SJSA1 (cell line): ENCODE measurements at regions not wholly inside any gene's neighbourhood (a gene's known extent, or its start where the extent isn't known, plus 50 kb on each side); places are given as distances from the start of the nearest gene placed in this dataset.

Source experiments
- DNase-seq, 2 experiments: peaks; one replicate each; pipeline ENCODE4 v3.0.0-alpha.2; 2015 to 2020; ENCODE audit warnings: low spot score in 2 of 2, low read depth in 1 of 2
- H3K27ac ChIP-seq: fragments of 250-450 bp; sonication (Bioruptor Pico); 2 replicates; pipeline ENCODE4 v1.5.1; 2020; ENCODE audit warnings: mild to moderate bottlenecking, moderate library complexity
- H3K27me3 ChIP-seq: fragments of 250-450 bp; sonication (Bioruptor Pico); replicated peaks from 2 replicates; pipeline ENCODE4 v1.5.1; 2020; ENCODE audit warnings: mild to moderate bottlenecking, moderate library complexity
- H3K36me3 ChIP-seq: fragments of 250-450 bp; sonication (Bioruptor Pico); 2 replicates; pipeline ENCODE4 v1.5.1; 2020; ENCODE audit warnings: mild to moderate bottlenecking
- H3K4me1 ChIP-seq: fragments of 250-450 bp; sonication (Bioruptor Pico); replicated peaks from 2 replicates; pipeline ENCODE4 v1.6.1; 2021; ENCODE audit warnings: mild to moderate bottlenecking
- H3K4me3 ChIP-seq: fragments of 250-450 bp; sonication (Bioruptor Pico); 2 replicates; pipeline ENCODE4 v1.5.1; 2020; ENCODE audit warnings: mild to moderate bottlenecking
- H3K9me3 ChIP-seq: fragments of 250-450 bp; sonication (Bioruptor Pico); replicated peaks from 2 replicates; pipeline ENCODE4 v1.5.1; 2020; ENCODE audit warnings: mild to moderate bottlenecking

- no peak for DNase-seq
- H3K9me3 ChIP-seq, result no peaks in the 10 kb centered on the region; the same call in 1 of the 2 replicates
- no peak overlapping the region for H3K4me3 ChIP-seq
- no peaks in the 10 kb centered on the region for H3K36me3 ChIP-seq
- H3K4me1 ChIP-seq, result no peaks in the 10 kb centered on the region
- H3K27ac ChIP-seq, result no peak overlapping the region
- H3K27me3 ChIP-seq, result no peaks in the 10 kb centered on the region
Observed at GRCh38 chr5:163172540-163173338, 264.7 kb upstream of the CCNG1 start.

- Histone ChIP-seq H3K4me3 (no peak overlapping the region), H3K9me3 (no peaks in the 10 kb centered on the region), H3K27me3 (no peaks in the 10 kb centered on the region), H3K27ac (no peak overlapping the region), H3K36me3 (no peaks in the 10 kb centered on the region), H3K4me1 (no peaks in the 10 kb centered on the region)
- DNase-seq, result no peak
Observed at GRCh38 chr5:163177971-163178370, 259.4 kb upstream of the CCNG1 start.

GRCh38 chr5:163185315-163185714 lies 252.1 kb upstream of the CCNG1 start:
- no peak for DNase-seq
- H3K4me3 ChIP-seq, result no peak overlapping the region
- no peaks in the 10 kb centered on the region for H3K36me3 ChIP-seq
- 0 out of 2 replicates have a peak, but pooled peaks cover 12% of the 10 kb centered on the region for H3K9me3 ChIP-seq
- H3K4me1 ChIP-seq, result no peaks in the 10 kb centered on the region
- no peaks in the 10 kb centered on the region for H3K27me3 ChIP-seq
- H3K27ac ChIP-seq, result no peak overlapping the region

GRCh38 chr5:163189023-163189553 lies 248.3 kb upstream of the CCNG1 start:
- Histone ChIP-seq H3K36me3 (no peaks in the 10 kb centered on the region), H3K27me3 (no peaks in the 10 kb centered on the region), H3K4me1 (no peaks in the 10 kb centered on the region)

GRCh38 chr5:163190283-163190682 lies 247.1 kb upstream of the CCNG1 start:
- Histone ChIP-seq H3K4me1 (no peaks in the 10 kb centered on the region), H3K36me3 (no peaks in the 10 kb centered on the region), H3K27me3 (no peaks in the 10 kb centered on the region), H3K9me3 (peaks cover 9% of the 10 kb centered on the region; the same call in 1 of the 2 replicates), H3K4me3 (no peak overlapping the region), H3K27ac (no peak overlapping the region)
- DNase-seq, result no peak

More at GRCh38 chr5:163189023-163189553, 248.3 kb upstream of the CCNG1 start:
- DNase-seq, result no peak
- Histone ChIP-seq H3K4me3 (no peak overlapping the region), H3K27ac (no peak overlapping the region), H3K9me3 (peaks cover 12% of the 10 kb centered on the region; the same call in 1 of the 2 replicates)

- Histone ChIP-seq H3K27me3 (no peaks in the 10 kb centered on the region), H3K36me3 (no peaks in the 10 kb centered on the region), H3K4me1 (no peaks in the 10 kb centered on the region), H3K9me3 (peaks cover 6% of the 10 kb centered on the region; the same call in 1 of the 2 replicates), H3K4me3 (no peak overlapping the region), H3K27ac (no peak overlapping the region)
- DNase-seq, result no peak
Observed at GRCh38 chr5:163190784-163191183, 246.6 kb upstream of the CCNG1 start.

GRCh38 chr5:163193886-163194285 lies 243.5 kb upstream of the CCNG1 start:
- no peak for DNase-seq
- H3K4me1 ChIP-seq, result no peaks in the 10 kb centered on the region
- no peak overlapping the region for H3K4me3 ChIP-seq
- H3K36me3 ChIP-seq, result no peaks in the 10 kb centered on the region
- no peak overlapping the region for H3K27ac ChIP-seq
- no peaks in the 10 kb centered on the region for H3K27me3 ChIP-seq
- no peaks in the 10 kb centered on the region; the same call in 1 of the 2 replicates for H3K9me3 ChIP-seq

GRCh38 chr5:163205645-163206044 lies 231.8 kb upstream of the CCNG1 start:
- no peak for DNase-seq
- Histone ChIP-seq H3K4me3 (no peak overlapping the region), H3K4me1 (no peaks in the 10 kb centered on the region), H3K27me3 (no peaks in the 10 kb centered on the region), H3K9me3 (peaks cover 14% of the 10 kb centered on the region), H3K27ac (no peak overlapping the region), H3K36me3 (no peaks in the 10 kb centered on the region)

- no peak for DNase-seq
- no peaks in the 10 kb centered on the region for H3K4me1 ChIP-seq
- no peaks in the 10 kb centered on the region for H3K27me3 ChIP-seq
- peaks cover 6% of the 10 kb centered on the region; the same call in 1 of the 2 replicates for H3K9me3 ChIP-seq
- no peak overlapping the region for H3K4me3 ChIP-seq
- H3K27ac ChIP-seq, result no peak overlapping the region
- no peaks in the 10 kb centered on the region for H3K36me3 ChIP-seq
Observed at GRCh38 chr5:163221581-163221980, 215.8 kb upstream of the CCNG1 start.

- H3K4me3 ChIP-seq, result no peak overlapping the region
- no peaks in the 10 kb centered on the region for H3K36me3 ChIP-seq
- H3K27me3 ChIP-seq, result no peaks in the 10 kb centered on the region
- DNase-seq, result no peak
- H3K4me1 ChIP-seq, result no peaks in the 10 kb centered on the region
- H3K27ac ChIP-seq, result no peak overlapping the region
- H3K9me3 ChIP-seq, result peaks cover 6% of the 10 kb centered on the region; the same call in 1 of the 2 replicates
Observed at GRCh38 chr5:163222982-163223381, 214.4 kb upstream of the CCNG1 start.

- Histone ChIP-seq H3K36me3 (no peaks in the 10 kb centered on the region), H3K4me3 (no peak overlapping the region), H3K9me3 (no peaks in the 10 kb centered on the region; the same call in 1 of the 2 replicates), H3K4me1 (peaks cover 13% of the 10 kb centered on the region), H3K27ac (no peak overlapping the region), H3K27me3 (no peaks in the 10 kb centered on the region)
- DNase-seq, result no peak
Observed at GRCh38 chr5:163244445-163244987, 192.9 kb upstream of the CCNG1 start.

- Histone ChIP-seq H3K27ac (no peak overlapping the region), H3K27me3 (no peaks in the 10 kb centered on the region), H3K4me3 (no peak overlapping the region), H3K4me1 (peaks cover 21% of the 10 kb centered on the region), H3K9me3 (no peaks in the 10 kb centered on the region; the same call in 1 of the 2 replicates), H3K36me3 (no peaks in the 10 kb centered on the region)
- no peak for DNase-seq
Observed at GRCh38 chr5:163245584-163245983, 191.8 kb upstream of the CCNG1 start.

- Histone ChIP-seq H3K36me3 (no peaks in the 10 kb centered on the region), H3K4me3 (no peak overlapping the region), H3K4me1 (peaks cover 21% of the 10 kb centered on the region), H3K27me3 (no peaks in the 10 kb centered on the region), H3K27ac (peak overlapping the region; percentile 73), H3K9me3 (no peaks in the 10 kb centered on the region; the same call in 1 of the 2 replicates)
- DNase-seq, result no peak
Observed at GRCh38 chr5:163248333-163248732, 189.1 kb upstream of the CCNG1 start.

GRCh38 chr5:163248871-163249270 lies 188.5 kb upstream of the CCNG1 start:
- Histone ChIP-seq H3K4me1 (peaks cover 21% of the 10 kb centered on the region), H3K27me3 (no peaks in the 10 kb centered on the region), H3K4me3 (no peak overlapping the region), H3K36me3 (no peaks in the 10 kb centered on the region), H3K9me3 (no peaks in the 10 kb centered on the region; the same call in 1 of the 2 replicates), H3K27ac (peak overlapping the region; percentile 73)
- DNase-seq, result peak in 1 of 2 experiments; percentile 41
